Peyer's patch (tissue), 4 donors: ENCODE measurements at regions not wholly inside any gene's neighbourhood (a gene's known extent, or its start where the extent isn't known, plus 50 kb on each side); places are given as distances from the start of the nearest gene placed in this dataset.
"Not testable (repeated sequence)": the region's sequence is repeated elsewhere in the genome, so short reads cannot be mapped to it uniquely, and the experiment has no call there.

Experiments
- DNase-seq, 3 donors: peaks; one replicate each; pipeline ENCODE4 v3.0.0-alpha.2; 2017 to 2019
- H3K27ac ChIP-seq, 4 donors: fragments of 200-600 bp; sonication (generic); one replicate each; pipeline ENCODE4 v1.5.1; 2016 to 2019
- H3K27me3 ChIP-seq, 2 donors: fragments of 200-600 bp; sonication (generic); one replicate each; pipeline ENCODE4 v1.5.1; 2019
- H3K36me3 ChIP-seq, 3 donors: fragments of 200-600 bp; sonication (generic); one replicate each; pipeline ENCODE4 v1.5.1; 2016 to 2019
- H3K4me1 ChIP-seq, 4 donors: fragments of 200-600 bp; sonication (generic); one replicate each; pipeline ENCODE4 v1.5.1; 2016 to 2019
- H3K4me3 ChIP-seq, 4 donors: fragments of 200-600 bp; sonication (generic); 1 replicate in 3 of 4; 2 replicates in 1 of 4; pipeline ENCODE4 v1.5.1; 2016 to 2019; ENCODE audit warnings: mild to moderate bottlenecking in 1 of 4
- H3K9me3 ChIP-seq, 4 donors: fragments of 200-600 bp; sonication (generic); one replicate each; pipeline ENCODE4 v1.5.1; 2016 to 2019; ENCODE audit warnings: mild to moderate bottlenecking in 1 of 4
- small RNA-seq, 2 donors: library from RNA; depleted of rRNA; stranded (forward); fragments of <200 nt; gene quantifications; one replicate each; pipeline ENCODE3, GENCODE V24; 2016

GRCh38 chr5:1576851-1577250 is 53.1 kb upstream of the LPCAT1 start:
- H3K4me3 ChIP-seq, H3K27me3 ChIP-seq, H3K4me1 ChIP-seq, H3K27ac ChIP-seq, H3K9me3 ChIP-seq, H3K36me3 ChIP-seq: not testable (repeated sequence)
- DNase-seq, result peak in 1 of 3 donors; percentile 31

- H3K9me3 ChIP-seq, H3K27ac ChIP-seq, H3K4me3 ChIP-seq, H3K4me1 ChIP-seq, H3K36me3 ChIP-seq, H3K27me3 ChIP-seq: not testable (repeated sequence)
- DNase-seq, result peak in 1 of 3 donors; percentile 34
These were observed 52.4 kb upstream of the LPCAT1 start for GRCh38 chr5:1575991-1576714.

- not testable (repeated sequence) for H3K36me3 ChIP-seq, H3K4me1 ChIP-seq, H3K9me3 ChIP-seq, H3K27me3 ChIP-seq, H3K4me3 ChIP-seq, H3K27ac ChIP-seq
- peak in 1 of 3 donors; percentile 9 for DNase-seq
These were observed 51.7 kb upstream of the LPCAT1 start for GRCh38 chr5:1575491-1575890.

- H3K27ac ChIP-seq, result peak overlapping the region in 2 of 4 donors; percentile 73 to 84
- H3K4me1 ChIP-seq, H3K27me3 ChIP-seq, H3K4me3 ChIP-seq, H3K9me3 ChIP-seq, H3K36me3 ChIP-seq: not testable (repeated sequence)
- DNase-seq, result peak in 1 of 3 donors; percentile 45
These were observed 50.2 kb upstream of the LPCAT1 start for GRCh38 chr5:1574023-1574318.

- H3K4me3 ChIP-seq, H3K27me3 ChIP-seq, H3K36me3 ChIP-seq, H3K4me1 ChIP-seq, DNase-seq, H3K9me3 ChIP-seq: not testable (repeated sequence)
- H3K27ac ChIP-seq, result peak overlapping the region in 3 of 4 donors; percentile 53 to 84 (median 73)
These were observed 49.7 kb upstream of the LPCAT1 start for GRCh38 chr5:1573217-1574022.

Small RNA genes lying in the stretch of these regions (small RNA-seq; reads per million reads assigned to genes)
- gene AC091849.1 (0 reads per million in 2 donors), gene MIR4277 (0 reads per million in 2 donors)
